UCSD-AML1 (cell line): ENCODE measurements at regions not wholly inside any gene's neighbourhood (a gene's known extent, or its start where the extent isn't known, plus 50 kb on each side); places are given as distances from the start of the nearest gene placed in this dataset.
A peak's percentile ranks its signal among the peaks of the same experiment; 100 is the strongest.

Experiments used
- DNase-seq: peaks from one replicate; lab custom pipeline; 2025; ENCODE audit not compliant: unreplicated experiment; lab: John Stamatoyannopoulos, UW

- DNase-seq = no peak
Observed at GRCh38 chr15:38042707-38043445, 108.4 kb downstream of the TMCO5A start.

DNA sequence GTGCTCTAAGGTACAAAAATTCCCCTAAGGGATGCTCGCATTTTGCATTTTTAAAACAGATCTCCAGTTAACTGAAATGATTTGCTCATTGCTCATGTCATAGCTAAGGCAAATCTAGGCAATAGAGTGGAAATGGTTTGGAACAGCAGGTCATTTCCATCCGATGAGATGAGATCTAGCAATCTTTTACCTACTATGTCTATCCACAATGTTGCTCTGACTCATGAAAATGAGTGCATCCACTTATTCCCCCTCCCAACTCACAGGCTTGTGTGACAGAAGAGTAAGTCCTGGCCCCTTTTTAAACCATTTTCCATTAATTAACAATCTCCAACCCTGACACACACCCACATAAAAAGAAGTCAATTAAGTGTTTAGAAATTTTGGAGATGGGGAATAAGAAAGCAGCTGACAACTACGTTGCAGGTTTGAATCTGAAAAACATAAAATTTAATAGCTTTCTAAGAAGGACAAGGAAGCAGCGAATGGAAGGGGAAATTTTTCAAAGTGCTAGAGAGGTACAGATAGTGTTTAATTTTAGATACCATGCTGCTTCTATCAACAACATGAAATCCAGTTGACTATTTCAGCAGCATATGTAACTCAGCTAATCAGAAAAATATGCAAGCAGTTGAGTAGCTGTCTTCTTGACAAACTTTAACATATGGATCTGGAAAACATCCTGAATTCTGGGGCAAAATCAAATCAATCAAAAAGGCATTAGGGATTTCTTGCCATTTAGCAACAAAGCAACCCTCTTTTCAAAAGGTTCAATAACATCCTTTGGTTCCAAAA is 112.0 kb downstream of the TMCO5A start:
- DNase-seq = no peak

DNA sequence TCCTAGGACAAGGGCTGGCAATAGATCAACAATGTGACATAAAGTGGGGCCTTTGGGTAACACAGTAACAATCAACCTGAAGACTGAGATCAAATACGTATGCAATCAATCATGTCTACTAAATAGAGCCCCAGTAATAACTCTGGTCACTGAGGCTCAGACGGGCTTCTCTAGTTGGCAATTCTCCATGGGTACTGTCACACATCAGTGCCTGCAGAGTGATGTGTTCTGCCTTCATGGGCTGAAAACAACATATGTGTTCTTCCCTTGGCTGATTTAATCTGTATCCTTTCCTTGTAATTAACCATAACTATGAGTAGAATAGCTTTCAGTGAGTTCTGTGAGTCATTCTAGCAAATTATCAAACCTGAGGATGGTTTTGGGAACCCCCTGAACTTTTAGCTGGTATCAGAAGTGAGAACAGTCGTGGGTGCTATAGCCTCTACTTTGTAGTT is 113.6 kb downstream of the TMCO5A start:
- no peak for DNase-seq

DNA sequence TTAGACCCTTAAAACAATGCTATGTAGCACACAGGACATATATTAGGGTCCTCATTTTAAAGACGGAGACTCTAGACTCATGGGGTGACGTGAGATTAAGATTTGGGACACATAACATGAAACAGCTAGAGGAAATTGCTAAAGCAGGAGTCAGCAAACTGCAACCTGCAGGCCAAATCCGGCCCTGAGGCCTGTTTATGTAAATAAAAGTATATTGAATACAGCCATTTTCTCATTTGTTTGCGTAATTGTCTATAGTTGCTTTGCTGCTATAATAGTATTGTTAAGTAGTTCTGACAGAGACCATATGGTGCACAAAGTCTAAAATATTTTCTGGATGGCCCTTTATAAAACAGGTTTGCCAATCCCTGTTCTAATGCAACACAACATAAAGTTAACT is 115.5 kb downstream of the TMCO5A start:
- no peak for DNase-seq

DNA sequence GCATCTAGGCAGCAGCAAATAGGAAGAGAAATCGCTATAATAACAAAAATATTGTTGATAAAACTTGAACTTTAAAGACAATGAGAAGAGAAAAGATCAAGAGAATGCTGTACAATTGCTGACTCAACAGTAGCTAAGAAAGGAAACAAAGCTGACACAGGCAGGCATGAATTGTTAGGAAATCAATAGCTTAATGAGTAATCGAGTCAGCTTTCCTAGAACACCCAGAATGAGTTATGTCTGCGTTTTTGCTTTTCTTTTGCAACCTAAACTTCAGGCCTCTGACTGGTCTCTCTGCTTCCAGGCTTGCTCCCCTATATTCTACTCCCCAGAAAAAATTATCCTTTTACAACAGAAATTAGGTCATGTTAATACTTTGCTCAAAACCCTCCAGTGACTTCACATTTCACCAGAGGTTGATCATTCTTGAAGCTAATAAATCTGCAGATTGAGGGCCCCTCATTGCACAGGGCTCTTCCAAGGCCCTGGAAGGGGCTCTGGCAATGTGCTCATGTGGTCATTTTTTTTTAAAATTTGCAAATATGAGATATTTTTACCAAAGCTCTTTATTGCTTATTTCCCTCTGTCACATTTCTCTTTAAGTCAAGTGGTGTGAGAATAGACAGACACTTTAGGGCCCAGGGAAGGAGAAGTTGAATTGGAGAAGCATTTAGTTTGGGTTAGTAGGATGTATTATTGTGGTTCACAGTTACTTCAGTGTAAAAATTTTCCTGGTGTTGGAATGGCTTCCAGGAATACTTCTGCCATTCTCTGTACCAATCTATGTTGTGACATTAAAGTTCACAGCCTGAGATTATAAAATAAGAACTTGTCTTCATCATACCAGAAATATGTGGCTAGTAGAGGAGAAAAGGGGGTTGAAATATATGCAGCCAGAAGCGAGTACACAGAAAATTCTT is 116.3 kb downstream of the TMCO5A start:
- DNase-seq = no peak

GRCh38 chr15:38053205-38053604 is 118.8 kb downstream of the TMCO5A start:
- no peak for DNase-seq

GRCh38 chr15:38053776-38054175 is 119.3 kb downstream of the TMCO5A start:
- no peak for DNase-seq

DNA sequence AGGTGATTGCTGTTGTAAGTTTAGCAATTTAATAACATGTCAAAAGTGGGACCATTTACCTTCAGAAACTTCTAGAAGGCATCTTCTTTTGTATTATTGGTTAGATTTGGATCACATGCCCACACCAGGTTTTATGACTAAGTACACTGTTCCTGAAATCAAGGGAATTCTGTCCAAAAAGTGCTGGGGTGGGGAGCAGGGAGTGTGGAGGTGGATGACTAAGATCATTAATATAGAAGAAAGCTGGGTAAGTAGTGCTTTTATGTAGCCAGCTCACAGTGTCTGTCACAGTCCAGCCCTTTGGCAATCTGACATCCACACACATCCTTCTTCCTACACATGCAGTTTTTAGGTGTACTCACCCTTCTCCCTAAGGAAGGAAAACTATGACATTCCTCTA is 120.0 kb downstream of the TMCO5A start:
- DNase-seq = no peak

- no peak for DNase-seq
Observed at GRCh38 chr15:38058596-38059075, 124.2 kb downstream of the TMCO5A start.

DNA sequence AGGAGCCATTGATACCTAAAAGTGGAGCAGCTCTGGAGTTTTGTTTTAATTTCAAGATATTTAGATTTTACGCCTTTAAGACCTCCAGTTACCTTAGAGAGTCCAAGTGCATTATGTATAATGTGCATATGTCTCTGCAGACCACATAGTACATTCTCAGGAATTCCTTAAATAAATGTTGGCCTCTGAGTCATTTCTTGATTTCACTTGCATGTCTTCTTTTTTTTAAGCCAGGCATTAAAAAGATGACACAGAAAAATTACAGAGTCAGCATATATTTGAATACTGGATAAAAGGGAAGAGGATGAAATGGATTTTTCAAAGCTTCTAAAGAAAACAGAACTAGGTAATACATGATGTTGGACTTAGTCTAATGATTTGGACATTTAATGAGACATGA is 125.2 kb downstream of the TMCO5A start:
- DNase-seq = no peak

DNA sequence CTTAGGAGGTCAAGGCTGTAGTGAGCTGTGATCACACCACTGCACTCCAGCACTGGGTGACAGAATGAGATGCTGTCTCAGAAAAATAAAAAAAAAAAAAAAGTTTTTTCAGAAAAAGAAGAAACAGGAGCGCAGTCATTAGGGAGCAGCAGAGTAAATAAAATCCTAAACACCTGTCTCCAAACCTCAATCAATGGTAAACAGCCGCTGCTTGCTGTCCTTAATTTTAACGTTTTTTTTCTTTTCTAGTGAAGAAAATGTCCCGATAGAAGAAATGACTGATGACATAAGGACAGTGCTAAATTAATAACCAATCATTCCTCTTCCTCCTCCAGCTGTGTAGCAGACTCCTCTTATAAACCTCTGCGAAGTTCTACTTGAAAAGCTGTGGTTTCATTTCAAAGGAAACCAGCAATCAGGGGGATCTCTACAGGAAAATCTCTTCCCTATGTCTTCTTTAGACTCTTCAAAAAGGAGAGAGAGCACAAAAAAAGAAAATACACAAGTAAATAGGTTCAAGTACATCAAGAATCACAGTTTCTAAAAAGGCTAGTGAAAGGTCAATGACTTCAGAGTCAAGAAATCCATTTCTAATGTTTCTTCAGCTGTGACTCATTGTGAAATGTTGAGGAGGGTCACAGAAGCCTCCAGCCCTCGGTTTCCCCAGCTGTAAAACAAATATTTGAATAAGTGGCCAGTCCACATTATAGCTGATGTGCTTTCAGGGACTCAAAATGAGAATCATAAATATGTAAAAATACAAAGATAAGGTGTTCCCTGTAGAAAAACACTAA is 127.6 kb downstream of the TMCO5A start:
- DNase-seq = no peak

DNA sequence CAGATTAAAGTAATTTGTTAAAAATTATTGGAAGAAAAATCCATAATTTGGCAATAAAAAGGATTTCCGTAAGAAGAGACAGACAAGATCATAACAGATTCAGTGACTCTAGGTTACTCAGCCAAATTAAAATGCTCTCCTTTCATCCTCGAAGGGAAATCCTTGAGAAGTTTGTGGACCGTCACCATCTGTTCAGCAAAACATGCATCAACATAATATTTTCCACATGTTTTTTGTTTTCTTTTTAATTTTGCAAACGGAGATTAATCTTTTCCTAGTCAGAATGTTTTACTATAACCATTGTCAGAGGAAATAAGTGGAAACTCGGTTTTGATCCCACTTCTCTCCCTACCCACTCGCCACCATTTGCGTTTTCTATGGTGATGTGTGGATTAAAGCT is 128.3 kb downstream of the TMCO5A start:
- no peak for DNase-seq

- DNase-seq = no peak
Observed at GRCh38 chr15:38065721-38066345, 131.4 kb downstream of the TMCO5A start.

- no peak for DNase-seq
Observed at GRCh38 chr15:38066612-38067011, 132.2 kb downstream of the TMCO5A start.

GRCh38 chr15:38068626-38069391 is 134.4 kb downstream of the TMCO5A start:
- DNase-seq = peak; percentile 30

- DNase-seq = no peak
Observed at GRCh38 chr15:38069511-38070011, 135.1 kb downstream of the TMCO5A start.

GRCh38 chr15:38070778-38071177 is 136.3 kb downstream of the TMCO5A start:
- DNase-seq = no peak

- no peak for DNase-seq
Observed at GRCh38 chr15:38071211-38071972, 137.0 kb downstream of the TMCO5A start.
